K562 (cell line): ENCODE measurements at regions not wholly inside any gene's neighbourhood (a gene's known extent, or its start where the extent isn't known, plus 50 kb on each side); places are given as distances from the start of the nearest gene placed in this dataset.

Experiments used
- FOXJ2 ChIP-seq: fragments of 200-800 bp; sonication (Bioruptor generic); IDR thresholded peaks from 2 replicates; pipeline ENCODE4 v1.6.1; 2016; ENCODE audit warnings: missing genetic modification characterization, missing compliant biosample characterization
- FUS ChIP-seq: fragments of 200-400 bp; formaldehyde crosslinking; optimal IDR thresholded peaks from 2 replicates; pipeline ENCODE3; 2017; ENCODE audit warnings: low read depth, low read length
- HNRNPK ChIP-seq: fragments of 200-400 bp; formaldehyde crosslinking; IDR thresholded peaks from one replicate; pipeline ENCODE4 v1.6.1; 2018; ENCODE audit warnings: mild to moderate bottlenecking, low read depth, low read length; ENCODE audit not compliant: poor library complexity, severe bottlenecking
- MCM5 ChIP-seq: fragments of 450-650 bp; IDR thresholded peaks from 2 replicates; pipeline ENCODE4 v1.6.1; 2016; ENCODE audit warnings: low read depth
- NCOA2 ChIP-seq, 2 experiments: fragments of 450-650 bp; IDR thresholded peaks; 2 replicates each; pipeline ENCODE4 v1.6.1; 2018; ENCODE audit warnings: mild to moderate bottlenecking in 2 of 2, moderate library complexity in 1 of 2; ENCODE audit not compliant: partially characterized antibody in 2 of 2
- POLR2B ChIP-seq: fragments of 450-650 bp; IDR thresholded peaks from 2 replicates; pipeline ENCODE4 v1.6.1; 2018; ENCODE audit warnings: low read depth; ENCODE audit not compliant: partially characterized antibody
- PTRF ChIP-seq: fragments of 450-650 bp; IDR thresholded peaks from 2 replicates; pipeline ENCODE4 v1.6.1; 2016; ENCODE audit warnings: mild to moderate bottlenecking, missing genetic modification characterization, missing compliant biosample characterization
- XRCC5 ChIP-seq: fragments of 200-400 bp; formaldehyde crosslinking; IDR thresholded peaks from 2 replicates; pipeline ENCODE4 v1.6.1; 2017; ENCODE audit warnings: low read depth, mild to moderate bottlenecking, low read length
- ZBED1 ChIP-seq: IDR thresholded peaks from 2 replicates; pipeline ENCODE4 v1.6.1; 2014
- ZBTB7A ChIP-seq: IDR thresholded peaks from 2 replicates; pipeline ENCODE4 v1.6.1; 2011; ENCODE audit warnings: low read depth, mild to moderate bottlenecking, low read length, moderate library complexity, borderline replicate concordance; ENCODE audit not compliant: control insufficient read depth
- ZC3H8 ChIP-seq: fragments of 450-650 bp; IDR thresholded peaks from 2 replicates; pipeline ENCODE4 v1.6.1; 2017
- ZNF165 ChIP-seq: fragments of 250-450 bp; sonication (Bioruptor Pico); IDR thresholded peaks from 2 replicates; pipeline ENCODE4 v1.4.0; 2020; ENCODE audit warnings: borderline replicate concordance
- ZNF175 ChIP-seq: fragments of 200-800 bp; sonication (Bioruptor generic); IDR thresholded peaks from 2 replicates; pipeline ENCODE4 v1.6.1; 2016; ENCODE audit warnings: low read depth, mild to moderate bottlenecking, missing genetic modification characterization, missing compliant biosample characterization
- ZNF696 ChIP-seq: fragments of 250-450 bp; sonication (Bioruptor Pico); conservative IDR thresholded peaks from 2 replicates; pipeline ENCODE4 v1.4.0; 2020; ENCODE audit warnings: mild to moderate bottlenecking, moderate library complexity
- TF ChIP-seq, protein P1 (sequence below): fragments of 250-450 bp; sonication (Bioruptor Pico); IDR thresholded peaks from 2 replicates; pipeline ENCODE4 v1.9.0; 2021; ENCODE audit warnings: mild to moderate bottlenecking
- TF ChIP-seq, protein P2 (sequence below): fragments of 450-650 bp; IDR thresholded peaks from 2 replicates; pipeline ENCODE4 v1.6.1; 2017; ENCODE audit warnings: antibody characterized with exemption
- TF ChIP-seq, protein P3 (sequence below), 2 experiments: fragments of 450-650 bp in 1 of 2; sonication (generic) in 1 of 2; formaldehyde crosslinking in 1 of 2; IDR thresholded peaks; 2 replicates each; pipeline versions ENCODE4 v1.7.1 to v1.9.0; 2016 to 2022; ENCODE audit warnings: inconsistent platforms in 1 of 2, mild to moderate bottlenecking in 1 of 2, missing genetic modification reagents in 1 of 2

DNA sequence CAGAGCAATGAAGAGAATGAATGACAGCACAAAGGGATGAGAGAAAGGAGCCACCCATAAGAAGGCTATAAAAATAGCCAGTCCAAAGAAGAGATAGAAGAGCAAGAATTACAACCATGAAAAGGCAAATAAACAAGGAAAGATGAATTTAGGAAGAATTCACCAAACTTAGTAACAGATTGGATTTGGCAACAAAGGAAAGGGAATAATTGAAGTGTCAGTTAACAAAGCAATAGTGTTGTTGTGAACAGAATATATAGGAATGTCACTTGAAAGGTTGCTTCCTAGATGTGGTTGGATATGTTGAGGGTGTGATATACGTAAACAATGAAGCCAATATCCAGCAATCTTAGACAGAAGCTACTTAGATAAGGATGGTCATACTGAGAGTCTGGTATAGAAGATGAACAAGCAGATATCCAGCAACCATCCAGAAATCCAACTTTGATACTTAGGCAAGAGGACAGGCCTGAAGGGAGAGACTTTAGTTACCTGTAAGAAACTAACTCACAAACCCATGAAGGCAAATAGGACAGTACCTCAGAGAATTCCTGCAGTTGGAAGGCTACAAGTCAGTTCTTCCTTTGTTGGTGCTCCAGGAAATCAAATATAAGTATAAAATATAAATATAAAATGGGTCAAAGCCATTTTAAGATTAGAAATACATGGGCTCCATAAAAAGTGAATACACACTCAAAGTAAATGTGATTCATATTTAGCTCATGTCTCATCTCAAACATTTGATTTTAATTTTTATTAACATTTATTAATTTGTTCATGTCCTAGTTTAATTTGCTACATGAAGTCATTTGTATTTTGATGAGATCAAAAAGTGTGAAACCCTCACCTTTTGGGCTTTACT lies 106.5 kb downstream of the HFE start (continued):
- TF ChIP-seq, protein P1, sequence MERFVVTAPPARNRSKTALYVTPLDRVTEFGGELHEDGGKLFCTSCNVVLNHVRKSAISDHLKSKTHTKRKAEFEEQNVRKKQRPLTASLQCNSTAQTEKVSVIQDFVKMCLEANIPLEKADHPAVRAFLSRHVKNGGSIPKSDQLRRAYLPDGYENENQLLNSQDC (CRISPR knock-in tag) = peak; percentile 74; the same call in 1 of the 2 replicates
- peak; percentile 88 for TF ChIP-seq POLR2B
- TF ChIP-seq FOXJ2 (tag) = peak; percentile 62; the same call in 1 of the 2 replicates
- TF ChIP-seq ZBTB7A = no peak
- no peak for TF ChIP-seq ZNF165 (CRISPR knock-in tag)
- TF ChIP-seq, protein P2, sequence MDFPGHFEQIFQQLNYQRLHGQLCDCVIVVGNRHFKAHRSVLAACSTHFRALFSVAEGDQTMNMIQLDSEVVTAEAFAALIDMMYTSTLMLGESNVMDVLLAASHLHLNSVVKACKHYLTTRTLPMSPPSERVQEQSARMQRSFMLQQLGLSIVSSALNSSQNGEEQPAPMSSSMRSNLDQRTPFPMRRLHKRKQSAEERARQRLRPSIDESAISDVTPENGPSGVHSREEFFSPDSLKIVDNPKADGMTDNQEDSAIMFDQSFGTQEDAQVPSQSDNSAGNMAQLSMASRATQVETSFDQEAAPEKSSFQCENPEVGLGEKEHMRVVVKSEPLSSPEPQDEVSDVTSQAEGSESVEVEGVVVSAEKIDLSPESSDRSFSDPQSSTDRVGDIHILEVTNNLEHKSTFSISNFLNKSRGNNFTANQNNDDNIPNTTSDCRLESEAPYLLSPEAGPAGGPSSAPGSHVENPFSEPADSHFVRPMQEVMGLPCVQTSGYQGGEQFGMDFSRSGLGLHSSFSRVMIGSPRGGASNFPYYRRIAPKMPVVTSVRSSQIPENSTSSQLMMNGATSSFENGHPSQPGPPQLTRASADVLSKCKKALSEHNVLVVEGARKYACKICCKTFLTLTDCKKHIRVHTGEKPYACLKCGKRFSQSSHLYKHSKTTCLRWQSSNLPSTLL = no peak
- no peak; the same call in 1 of the 2 replicates for TF ChIP-seq ZBED1
- 0 out of 2 replicates have a peak, but pooled peaks have one; percentile 38 for TF ChIP-seq ZNF696 (CRISPR knock-in tag)
- no peak for TF ChIP-seq PTRF (tag)
- TF ChIP-seq, protein P3, sequence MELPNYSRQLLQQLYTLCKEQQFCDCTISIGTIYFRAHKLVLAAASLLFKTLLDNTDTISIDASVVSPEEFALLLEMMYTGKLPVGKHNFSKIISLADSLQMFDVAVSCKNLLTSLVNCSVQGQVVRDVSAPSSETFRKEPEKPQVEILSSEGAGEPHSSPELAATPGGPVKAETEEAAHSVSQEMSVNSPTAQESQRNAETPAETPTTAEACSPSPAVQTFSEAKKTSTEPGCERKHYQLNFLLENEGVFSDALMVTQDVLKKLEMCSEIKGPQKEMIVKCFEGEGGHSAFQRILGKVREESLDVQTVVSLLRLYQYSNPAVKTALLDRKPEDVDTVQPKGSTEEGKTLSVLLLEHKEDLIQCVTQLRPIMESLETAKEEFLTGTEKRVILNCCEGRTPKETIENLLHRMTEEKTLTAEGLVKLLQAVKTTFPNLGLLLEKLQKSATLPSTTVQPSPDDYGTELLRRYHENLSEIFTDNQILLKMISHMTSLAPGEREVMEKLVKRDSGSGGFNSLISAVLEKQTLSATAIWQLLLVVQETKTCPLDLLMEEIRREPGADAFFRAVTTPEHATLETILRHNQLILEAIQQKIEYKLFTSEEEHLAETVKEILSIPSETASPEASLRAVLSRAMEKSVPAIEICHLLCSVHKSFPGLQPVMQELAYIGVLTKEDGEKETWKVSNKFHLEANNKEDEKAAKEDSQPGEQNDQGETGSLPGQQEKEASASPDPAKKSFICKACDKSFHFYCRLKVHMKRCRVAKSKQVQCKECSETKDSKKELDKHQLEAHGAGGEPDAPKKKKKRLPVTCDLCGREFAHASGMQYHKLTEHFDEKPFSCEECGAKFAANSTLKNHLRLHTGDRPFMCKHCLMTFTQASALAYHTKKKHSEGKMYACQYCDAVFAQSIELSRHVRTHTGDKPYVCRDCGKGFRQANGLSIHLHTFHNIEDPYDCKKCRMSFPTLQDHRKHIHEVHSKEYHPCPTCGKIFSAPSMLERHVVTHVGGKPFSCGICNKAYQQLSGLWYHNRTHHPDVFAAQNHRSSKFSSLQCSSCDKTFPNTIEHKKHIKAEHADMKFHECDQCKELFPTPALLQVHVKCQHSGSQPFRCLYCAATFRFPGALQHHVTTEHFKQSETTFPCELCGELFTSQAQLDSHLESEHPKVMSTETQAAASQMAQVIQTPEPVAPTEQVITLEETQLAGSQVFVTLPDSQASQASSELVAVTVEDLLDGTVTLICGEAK (IDR thresholded peaks at IDR 0.05) = no peak
- TF ChIP-seq, protein P3 (CRISPR knock-in tag; IDR thresholded peaks at IDR 0.05) = no peak
- no peak for TF ChIP-seq ZNF175 (CRISPR knock-in tag)
- peak; percentile 32 for TF ChIP-seq FUS
- TF ChIP-seq HNRNPK = no peak
- TF ChIP-seq NCOA2 (IDR thresholded peaks at IDR 0.05; ENCODE audit: partially characterized antibody in 2 of 2) = peak in 1 of 2 experiments; percentile 4
- TF ChIP-seq MCM5 = no peak
- 0 out of 2 replicates have a peak, but pooled peaks have one; percentile 57 for TF ChIP-seq ZC3H8
- TF ChIP-seq XRCC5 = no peak
